DOHH2 (cell line): ENCODE measurements at regions not wholly inside any gene's neighbourhood (a gene's known extent, or its start where the extent isn't known, plus 50 kb on each side); places are given as distances from the start of the nearest gene placed in this dataset.
"Not testable (repeated sequence)": the region's sequence is repeated elsewhere in the genome, so short reads cannot be mapped to it uniquely, and the experiment has no call there.

Experiments
- H3F3A ChIP-seq: fragments of 200-600 bp; sonication (generic), shearing (Covaris generic); 2 replicates; pipeline ENCODE4 v1.6.0; 2016; ENCODE audit warnings: antibody characterized with exemption, mild to moderate bottlenecking; ENCODE audit not compliant: control insufficient read depth, insufficient read depth
- H3K27ac ChIP-seq: fragments of 200-600 bp; sonication (generic); 2 replicates; pipeline ENCODE4 v1.5.1; 2014; ENCODE audit warnings: low read depth, mild to moderate bottlenecking, low read length, moderate library complexity
- H3K27me3 ChIP-seq: fragments of 200-600 bp; sonication (generic); 2 replicates; pipeline ENCODE4 v1.6.1; 2014; ENCODE audit warnings: mild to moderate bottlenecking, low read length, mixed read lengths; ENCODE audit not compliant: control insufficient read depth
- H3K36me3 ChIP-seq: fragments of 200-600 bp; sonication (generic); 2 replicates; pipeline ENCODE4 v1.6.1; 2014; ENCODE audit warnings: mild to moderate bottlenecking, low read length, moderate library complexity, mixed read lengths; ENCODE audit not compliant: control insufficient read depth
- H3K4me1 ChIP-seq: fragments of 200-600 bp; sonication (generic); 2 replicates; pipeline ENCODE4 v1.6.1; 2014; ENCODE audit warnings: mild to moderate bottlenecking, low read length, mixed read lengths; ENCODE audit not compliant: control insufficient read depth
- H3K4me2 ChIP-seq: fragments of 200-600 bp; sonication (generic); 2 replicates; pipeline ENCODE4 v1.6.0; 2014; ENCODE audit warnings: mild to moderate bottlenecking, low read length, moderate library complexity
- H3K4me3 ChIP-seq: fragments of 200-600 bp; sonication (generic); 2 replicates; pipeline ENCODE4 v1.5.1; 2014; ENCODE audit warnings: mild to moderate bottlenecking, low read length, mixed read lengths
- H3K79me2 ChIP-seq: fragments of 200-600 bp; sonication (generic); 2 replicates; pipeline ENCODE4 v1.6.1; 2014; ENCODE audit warnings: mild to moderate bottlenecking, low read length, mixed read lengths; ENCODE audit not compliant: control insufficient read depth
- H3K9me2 ChIP-seq: fragments of 200-600 bp; sonication (generic); replicated peaks from 2 replicates; pipeline ENCODE4 v1.6.1; 2014; ENCODE audit warnings: mild to moderate bottlenecking, low read length, mixed read lengths; ENCODE audit not compliant: control insufficient read depth
- H3K9me3 ChIP-seq: fragments of 200-600 bp; sonication (generic); 2 replicates; pipeline ENCODE4 v1.6.1; 2014; ENCODE audit warnings: antibody characterized with exemption, low read length, mixed read lengths; ENCODE audit not compliant: control insufficient read depth, insufficient read depth
- H4K20me1 ChIP-seq: fragments of 200-600 bp; sonication (generic); 2 replicates; pipeline ENCODE4 v1.6.0; 2014; ENCODE audit warnings: low read depth, mild to moderate bottlenecking, antibody characterized with exemption, low read length, moderate library complexity; ENCODE audit not compliant: control insufficient read depth, insufficient read depth
- CTCF ChIP-seq: fragments of 200-600 bp; sonication (generic); IDR thresholded peaks from one replicate; pipeline ENCODE4 v1.5.1; 2014; ENCODE audit warnings: antibody characterized with exemption, mild to moderate bottlenecking, low read depth, low read length; ENCODE audit not compliant: poor library complexity, severe bottlenecking
- EZH2phosphoT487 ChIP-seq: fragments of 200-600 bp; sonication (generic); IDR thresholded peaks from 2 replicates; pipeline ENCODE4 v1.6.1; 2017; ENCODE audit warnings: borderline replicate concordance, mild to moderate bottlenecking, antibody characterized with exemption, low read length, moderate library complexity, mixed read lengths

GRCh38 chr3:67241084-67241483 lies 243.0 kb downstream of the KBTBD8 start:
- Histone ChIP-seq H3K9me2 (no peaks in the 10 kb centered on the region), H3F3A (no peaks in the 10 kb centered on the region), H3K27ac (no peak overlapping the region), H3K4me3 (no peak overlapping the region), H4K20me1 (no peaks in the 10 kb centered on the region), H3K27me3 (0 out of 2 replicates have a peak, but pooled peaks cover 2% of the 10 kb centered on the region), H3K36me3 (no peaks in the 10 kb centered on the region), H3K9me3 (no peaks in the 10 kb centered on the region), H3K4me1 (no peaks in the 10 kb centered on the region), H3K4me2 (no peak overlapping the region), H3K79me2 (no peaks in the 10 kb centered on the region)
- TF ChIP-seq EZH2phosphoT487, result no peak

- no peaks in the 10 kb centered on the region for H3K79me2 ChIP-seq
- H3K27ac ChIP-seq, result no peak overlapping the region
- 0 out of 2 replicates have a peak, but pooled peaks cover 2% of the 10 kb centered on the region for H3K27me3 ChIP-seq
- H3K4me1 ChIP-seq, result no peaks in the 10 kb centered on the region
- no peak overlapping the region for H3K4me3 ChIP-seq
- no peaks in the 10 kb centered on the region for H4K20me1 ChIP-seq
- H3K4me2 ChIP-seq, result no peak overlapping the region
- H3K9me2 ChIP-seq, result no peaks in the 10 kb centered on the region
- no peaks in the 10 kb centered on the region for H3F3A ChIP-seq
- TF ChIP-seq EZH2phosphoT487, result no peak
- no peak for TF ChIP-seq CTCF
- H3K36me3 ChIP-seq, result no peaks in the 10 kb centered on the region
- H3K9me3 ChIP-seq, result no peaks in the 10 kb centered on the region
These were observed 246.0 kb downstream of the KBTBD8 start for GRCh38 chr3:67244130-67244529.

GRCh38 chr3:67245545-67245944 lies 247.4 kb downstream of the KBTBD8 start:
- H3F3A ChIP-seq, result no peaks in the 10 kb centered on the region
- no peak overlapping the region for H3K4me2 ChIP-seq
- H3K4me1 ChIP-seq, result no peaks in the 10 kb centered on the region
- no peak overlapping the region for H3K27ac ChIP-seq
- H3K79me2 ChIP-seq, result no peaks in the 10 kb centered on the region
- no peak for TF ChIP-seq CTCF
- no peak for TF ChIP-seq EZH2phosphoT487
- no peaks in the 10 kb centered on the region for H3K36me3 ChIP-seq
- H4K20me1 ChIP-seq, result no peaks in the 10 kb centered on the region
- no peaks in the 10 kb centered on the region for H3K9me3 ChIP-seq
- no peaks in the 10 kb centered on the region for H3K9me2 ChIP-seq
- H3K4me3 ChIP-seq, result no peak overlapping the region
- 0 out of 2 replicates have a peak, but pooled peaks cover 2% of the 10 kb centered on the region for H3K27me3 ChIP-seq

DNA sequence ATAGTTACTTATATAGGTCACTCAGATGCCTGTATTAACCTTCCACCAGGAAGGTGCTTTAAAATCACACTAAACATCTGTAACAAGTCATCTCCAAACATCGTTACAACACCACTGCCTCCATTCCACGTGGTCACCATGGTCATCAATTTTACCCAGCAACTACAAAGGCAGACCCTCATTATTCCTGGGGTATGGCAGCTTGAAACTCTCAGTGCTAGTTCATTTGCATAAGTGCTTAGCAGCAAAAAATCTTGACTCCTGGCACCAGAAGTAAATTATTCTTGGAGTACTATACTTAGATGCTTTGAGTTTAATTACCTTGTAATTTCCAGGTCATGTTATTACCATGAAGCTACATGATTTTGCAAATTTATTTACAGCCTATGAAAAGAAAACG lies 250.6 kb downstream of the KBTBD8 start:
- Histone ChIP-seq H3K9me2 (no peaks in the 10 kb centered on the region), H3K4me3 (no peak overlapping the region), H3K4me1 (no peaks in the 10 kb centered on the region), H3K9me3 (no peaks in the 10 kb centered on the region; the same call in 1 of the 2 replicates), H3F3A (no peaks in the 10 kb centered on the region), H3K27me3 (no peaks in the 10 kb centered on the region), H3K36me3 (no peaks in the 10 kb centered on the region), H3K4me2 (no peak overlapping the region), H3K79me2 (no peaks in the 10 kb centered on the region), H4K20me1 (no peaks in the 10 kb centered on the region), H3K27ac (no peak overlapping the region)
- TF ChIP-seq EZH2phosphoT487 (no peak), CTCF (no peak)

DNA sequence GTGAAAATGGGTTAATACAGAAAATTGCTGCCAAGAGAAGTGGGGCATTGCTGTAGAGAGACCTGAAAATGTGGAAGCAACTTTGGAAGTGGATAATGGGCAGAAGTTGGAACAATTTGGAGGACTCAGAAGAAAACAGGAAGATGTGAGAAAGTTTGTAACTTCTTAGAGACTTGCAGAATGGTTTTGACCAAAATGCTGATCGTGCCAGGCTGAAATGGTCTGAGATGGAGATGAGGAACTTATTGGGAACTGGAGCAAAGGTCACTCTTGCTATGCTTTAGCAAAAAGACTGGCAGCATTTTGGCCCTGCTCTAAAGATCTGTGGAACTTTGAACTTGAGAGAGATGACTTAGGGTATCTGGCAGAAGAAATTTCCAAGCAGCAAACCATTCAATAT lies 254.8 kb downstream of the KBTBD8 start:
- H4K20me1 ChIP-seq, H3K4me1 ChIP-seq, H3F3A ChIP-seq, H3K9me3 ChIP-seq, H3K36me3 ChIP-seq, H3K79me2 ChIP-seq, H3K9me2 ChIP-seq, H3K4me2 ChIP-seq, H3K27me3 ChIP-seq, H3K4me3 ChIP-seq, H3K27ac ChIP-seq: not testable (repeated sequence)
